ENCODE measurements at regions not wholly inside any gene's neighbourhood (a gene's known extent, or its start where the extent isn't known, plus 50 kb on each side); places are given as distances from the start of the nearest gene placed in this dataset.
"Not testable (repeated sequence)": the region's sequence is repeated elsewhere in the genome, so short reads cannot be mapped to it uniquely, and the experiment has no call there.

DNA sequence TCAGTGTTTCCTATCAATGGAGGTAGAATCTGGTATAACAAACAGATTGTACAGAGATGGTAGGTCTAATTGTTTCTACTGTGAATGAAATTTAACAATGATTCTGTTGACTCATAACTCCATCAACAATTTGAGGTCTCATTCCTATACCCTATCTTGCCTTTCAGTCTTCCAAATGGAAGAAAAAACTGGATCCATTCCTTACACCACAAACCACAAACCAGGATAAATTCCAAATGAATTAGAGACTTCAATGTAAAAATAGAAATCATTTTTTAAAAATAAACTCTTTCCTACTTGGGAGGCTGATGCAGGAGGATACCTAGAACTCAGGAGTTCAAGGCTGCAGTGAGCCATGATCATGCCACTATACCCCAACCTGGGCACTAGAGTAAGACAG is 114.4 kb upstream of the WDR44 start:
- TF ChIP-seq CTCF (IDR thresholded peaks at IDR 0.05) = no peak
- ChIA-PET POLR2A (no interaction called here), CTCF (no interaction called here)
- Mint-ChIP-seq H3K36me3 (ENCODE audit: low read depth) (no peaks in the 10 kb centered on the region), H3K27ac (no peak overlapping the region), H3K27me3 (no peaks in the 10 kb centered on the region), H3K4me1 (no peaks in the 10 kb centered on the region), H3K9me3 (peaks cover 3% of the 10 kb centered on the region), H3K4me3 (no peak overlapping the region)
- DNase-seq = no peak
- no peak for ATAC-seq (ENCODE audit: low read depth)
- intact Hi-C loops (cut with micrococcal nuclease) = no loop called here

DNA sequence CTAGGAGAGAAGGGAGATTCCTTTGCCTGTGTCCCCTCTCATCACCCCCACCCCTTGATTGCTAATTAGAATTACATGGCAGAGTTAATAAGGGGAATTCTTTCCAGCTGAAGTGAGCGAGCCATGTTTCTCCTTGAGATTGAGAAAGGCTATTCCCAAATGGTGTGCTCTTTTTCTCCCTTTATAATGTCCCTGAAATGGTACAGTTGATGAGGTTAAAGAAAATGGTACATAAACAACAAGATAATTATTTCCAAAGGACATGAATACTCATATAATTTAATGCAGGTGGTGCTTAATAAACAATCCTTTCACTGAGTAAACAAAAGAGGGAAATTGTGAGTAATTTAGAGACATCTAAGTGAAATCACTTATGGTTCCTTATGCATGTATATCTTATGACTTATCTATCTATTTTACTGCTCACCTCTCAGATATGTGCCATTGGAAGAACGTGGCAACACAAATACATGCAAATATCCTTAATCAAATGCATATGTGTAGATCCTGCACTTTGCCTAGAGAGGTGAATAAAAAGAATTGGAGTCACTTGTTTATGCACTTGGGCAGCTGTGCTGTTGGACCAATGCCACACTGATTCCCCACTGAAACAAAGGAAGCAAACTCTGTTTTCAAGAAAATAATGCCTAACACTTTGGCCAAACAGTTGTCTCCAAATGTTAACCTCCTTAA is 106.6 kb upstream of the WDR44 start:
- TF ChIP-seq CTCF (IDR thresholded peaks at IDR 0.05) = no peak
- no peak for ATAC-seq (ENCODE audit: low read depth)
- peaks cover 3% of the 10 kb centered on the region for H3K9me3 Mint-ChIP-seq

GRCh38 chrX:118239913-118240698 is 105.8 kb upstream of the WDR44 start:
- Mint-ChIP-seq H3K27me3 (peaks cover 4% of the 10 kb centered on the region), H3K27ac (no peak overlapping the region), H3K36me3 (ENCODE audit: low read depth) (no peaks in the 10 kb centered on the region), H3K4me1 (no peaks in the 10 kb centered on the region), H3K9me3 (peaks cover 3% of the 10 kb centered on the region), H3K4me3 (no peak overlapping the region)
- ATAC-seq (ENCODE audit: low read depth) = no peak
- no peak for TF ChIP-seq CTCF (IDR thresholded peaks at IDR 0.05)
- no peak for DNase-seq
- POLR2A ChIA-PET = no interaction called here
- CTCF ChIA-PET = no interaction called here
- intact Hi-C loops (cut with micrococcal nuclease) = no loop called here

More for the DNA sequence above, 106.6 kb upstream of the WDR44 start:
- Mint-ChIP-seq H3K4me1 (no peaks in the 10 kb centered on the region), H3K27me3 (peaks cover 4% of the 10 kb centered on the region), H3K27ac (no peak overlapping the region), H3K36me3 (ENCODE audit: low read depth) (no peaks in the 10 kb centered on the region), H3K4me3 (no peak overlapping the region)
- DNase-seq = no peak
- intact Hi-C loops (cut with micrococcal nuclease) = no loop called here
- ChIA-PET CTCF (no interaction called here), POLR2A (no interaction called here)

DNA sequence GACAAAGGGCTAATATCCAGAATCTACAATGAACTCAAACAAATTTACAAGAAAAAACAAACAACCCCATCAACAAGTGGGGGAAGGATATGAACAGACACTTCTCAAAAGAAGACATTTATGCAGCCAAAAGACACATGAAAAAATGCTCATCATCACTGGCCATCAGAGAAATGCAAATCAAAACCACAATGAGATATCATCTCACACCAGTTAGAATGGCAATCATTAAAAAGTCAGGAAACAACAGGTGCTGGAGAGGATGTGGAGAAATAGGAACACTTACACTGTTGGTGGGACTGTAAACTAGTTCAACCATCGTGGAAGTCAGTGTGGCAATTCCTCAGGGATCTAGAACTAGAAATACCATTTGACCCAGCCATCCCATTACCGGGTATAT is 98.9 kb upstream of the WDR44 start:
- H3K36me3 Mint-ChIP-seq (ENCODE audit: low read depth); ATAC-seq (ENCODE audit: low read depth); H3K9me3 Mint-ChIP-seq; H3K4me3 Mint-ChIP-seq; CTCF ChIA-PET; intact Hi-C loops (cut with micrococcal nuclease); H3K27me3 Mint-ChIP-seq; DNase-seq; POLR2A ChIA-PET; H3K4me1 Mint-ChIP-seq; H3K27ac Mint-ChIP-seq: not testable (repeated sequence)

- Mint-ChIP-seq H3K4me3 (no peak overlapping the region), H3K36me3 (ENCODE audit: low read depth) (no peaks in the 10 kb centered on the region), H3K4me1 (no peaks in the 10 kb centered on the region), H3K27ac (no peak overlapping the region), H3K27me3 (no peaks in the 10 kb centered on the region), H3K9me3 (no peaks in the 10 kb centered on the region)
- CTCF ChIA-PET = no interaction called here
- TF ChIP-seq CTCF (IDR thresholded peaks at IDR 0.05) = no peak
- intact Hi-C loops (cut with micrococcal nuclease) = no loop called here
- DNase-seq = no peak
- no peak for ATAC-seq (ENCODE audit: low read depth)
- POLR2A ChIA-PET = no interaction called here
Measured at GRCh38 chrX:118249146-118249545, 96.8 kb upstream of the WDR44 start.

Data from activated B cell treated with CpG ODN at 0.5 μM for 24 hours (primary cell).